H9 (cell line): ENCODE measurements at regions not wholly inside any gene's neighbourhood (a gene's known extent, or its start where the extent isn't known, plus 50 kb on each side); places are given as distances from the start of the nearest gene placed in this dataset.

Experiments used
- DNase-seq: peaks from one replicate; pipeline ENCODE4 v3.0.0-alpha.2; 2017
- H2AFZ ChIP-seq: one replicate; pipeline ENCODE4 v1.6.1; 2013; ENCODE audit warnings: mild to moderate bottlenecking, low read length, control low read depth, moderate library complexity
- H2AK5ac ChIP-seq: 2 replicates; pipeline ENCODE4 v1.6.1; 2013; ENCODE audit warnings: low read length, control low read depth, mixed read lengths; ENCODE audit not compliant: insufficient read length
- H2BK120ac ChIP-seq: one replicate; pipeline ENCODE4 v1.6.1; 2013; ENCODE audit warnings: low read depth, mild to moderate bottlenecking, low read length, control low read depth, inconsistent platforms; ENCODE audit not compliant: poor library complexity, severe bottlenecking
- H2BK12ac ChIP-seq: 2 replicates; pipeline ENCODE4 v1.6.1; 2013; ENCODE audit warnings: low read length, control low read depth, mixed read lengths, low read depth; ENCODE audit not compliant: insufficient read length
- H2BK15ac ChIP-seq: 2 replicates; pipeline ENCODE4 v1.6.1; 2013; ENCODE audit warnings: low read depth, low read length, control low read depth
- H2BK20ac ChIP-seq: one replicate; pipeline ENCODE4 v1.6.1; 2013; ENCODE audit warnings: low read depth, mild to moderate bottlenecking, low read length, control low read depth, inconsistent platforms; ENCODE audit not compliant: poor library complexity, severe bottlenecking
- H2BK5ac ChIP-seq: 2 replicates; pipeline ENCODE4 v1.6.1; 2013; ENCODE audit warnings: low read length, control low read depth, mixed read lengths; ENCODE audit not compliant: insufficient read length
- H3K14ac ChIP-seq: 2 replicates; pipeline ENCODE4 v1.6.1; 2013; ENCODE audit warnings: low read length, control low read depth; ENCODE audit not compliant: insufficient read depth
- H3K18ac ChIP-seq: 2 replicates; pipeline ENCODE4 v1.6.1; 2013; ENCODE audit warnings: low read depth, mild to moderate bottlenecking, mixed read lengths, low read length, control low read depth; ENCODE audit not compliant: insufficient read length
- H3K23ac ChIP-seq: 2 replicates; pipeline ENCODE4 v1.6.1; 2013; ENCODE audit warnings: low read length, control low read depth, mixed read lengths, low read depth; ENCODE audit not compliant: insufficient read length
- H3K23me2 ChIP-seq: 2 replicates; pipeline ENCODE4 v1.6.1; 2013; ENCODE audit warnings: low read depth, mild to moderate bottlenecking, mixed read lengths, low read length, control low read depth; ENCODE audit not compliant: insufficient read length, poor library complexity, severe bottlenecking
- H3K27ac ChIP-seq: 2 replicates; pipeline ENCODE4 v1.5.1; 2013; ENCODE audit warnings: low read length, control low read depth, mixed read lengths, low read depth; ENCODE audit not compliant: insufficient read length
- H3K27me3 ChIP-seq: 2 replicates; pipeline ENCODE4 v1.6.1; 2013; ENCODE audit warnings: low read length, control low read depth, inconsistent platforms; ENCODE audit not compliant: insufficient read depth
- H3K4ac ChIP-seq: 2 replicates; pipeline ENCODE4 v1.6.1; 2013; ENCODE audit warnings: low read depth, mild to moderate bottlenecking, control low read depth, inconsistent platforms, low read length, moderate library complexity
- H3K4me1 ChIP-seq: 2 replicates; pipeline ENCODE4 v1.6.1; 2013; ENCODE audit warnings: low read length, control low read depth, inconsistent platforms; ENCODE audit not compliant: insufficient read depth
- H3K4me2 ChIP-seq: 2 replicates; pipeline ENCODE4 v1.6.1; 2013; ENCODE audit warnings: low read length, control low read depth, mixed read lengths; ENCODE audit not compliant: insufficient read length, insufficient read depth
- H3K56ac ChIP-seq: 2 replicates; pipeline ENCODE4 v1.6.1; 2013; ENCODE audit warnings: low read depth, mild to moderate bottlenecking, mixed read lengths, low read length, control low read depth; ENCODE audit not compliant: insufficient read length
- H3K79me1 ChIP-seq: 2 replicates; pipeline ENCODE4 v1.6.1; 2013; ENCODE audit warnings: low read depth, mild to moderate bottlenecking, moderate library complexity, low read length, control low read depth, inconsistent platforms; ENCODE audit not compliant: insufficient read depth, poor library complexity, severe bottlenecking
- H3K79me2 ChIP-seq: 2 replicates; pipeline ENCODE4 v1.6.1; 2013; ENCODE audit warnings: low read length, control low read depth, inconsistent platforms; ENCODE audit not compliant: insufficient read depth
- H3K9ac ChIP-seq: 2 replicates; pipeline ENCODE4 v1.6.1; 2013; ENCODE audit warnings: low read length, control low read depth, mixed read lengths; ENCODE audit not compliant: insufficient read length; ENCODE audit errors: extremely low read depth
- H3K9me3 ChIP-seq: one replicate; pipeline ENCODE4 v1.6.1; 2013; ENCODE audit warnings: low read depth, low read length, inconsistent platforms; ENCODE audit not compliant: control insufficient read depth
- H3T11ph ChIP-seq: one replicate; pipeline ENCODE4 v1.6.1; 2013; ENCODE audit warnings: mild to moderate bottlenecking, low read length, control low read depth, inconsistent platforms
- H4K20me1 ChIP-seq: one replicate; pipeline ENCODE4 v1.6.1; 2013; ENCODE audit not compliant: control insufficient read depth, insufficient read length, insufficient read depth
- H4K5ac ChIP-seq: 2 replicates; pipeline ENCODE4 v1.6.1; 2013; ENCODE audit warnings: low read depth, mild to moderate bottlenecking, mixed read lengths, low read length, control low read depth; ENCODE audit not compliant: insufficient read length
- H4K8ac ChIP-seq: replicated peaks from 2 replicates; pipeline ENCODE4 v1.6.1; 2013; ENCODE audit warnings: low read length, control low read depth, mixed read lengths, low read depth; ENCODE audit not compliant: insufficient read length
- H4K91ac ChIP-seq: 2 replicates; pipeline ENCODE4 v1.6.1; 2013; ENCODE audit warnings: low read depth, mild to moderate bottlenecking, moderate library complexity, mixed read lengths, low read length, control low read depth; ENCODE audit not compliant: insufficient read length
- H3K27ac Mint-ChIP-seq, 3 experiments: 2 replicates in 2 of 3; 3 replicates in 1 of 3; pipeline ENCODE4 v1.8.0; 2020 to 2021; ENCODE audit warnings: mixed read lengths in 3 of 3, mild to moderate bottlenecking in 1 of 3, moderate library complexity in 1 of 3
- H3K27me3 Mint-ChIP-seq: 2 replicates; pipeline ENCODE4 v1.8.0; 2021; ENCODE audit warnings: low read depth, mild to moderate bottlenecking, moderate library complexity, mixed read lengths
- H3K36me3 Mint-ChIP-seq, 3 experiments: 2 replicates in 2 of 3; 3 replicates in 1 of 3; pipeline ENCODE4 v1.8.0; 2020 to 2021; ENCODE audit warnings: low read depth in 3 of 3, mixed read lengths in 3 of 3; ENCODE audit not compliant: insufficient read depth in 1 of 3
- H3K4me1 Mint-ChIP-seq, 2 experiments: 2 replicates each; pipeline ENCODE4 v1.8.0; 2020; ENCODE audit warnings: mixed read lengths in 2 of 2
- H3K4me3 Mint-ChIP-seq, 2 experiments: 2 replicates in 1 of 2; 3 replicates in 1 of 2; pipeline ENCODE4 v1.8.0; 2020 to 2021; ENCODE audit warnings: mild to moderate bottlenecking in 2 of 2, mixed read lengths in 2 of 2, moderate library complexity in 1 of 2
- H3K9me3 Mint-ChIP-seq, 2 experiments: 2 replicates in 1 of 2; 3 replicates in 1 of 2; pipeline ENCODE4 v1.8.0; 2020; ENCODE audit warnings: mild to moderate bottlenecking in 2 of 2, mixed read lengths in 2 of 2, moderate library complexity in 1 of 2
- CTCF ChIP-seq: fragments of 200-600 bp; sonication (generic); conservative IDR thresholded peaks from 3 replicates; pipeline ENCODE4 v1.8.0; 2021; ENCODE audit warnings: antibody characterized with exemption, mild to moderate bottlenecking
- WGBS: extraction: QIAGEN DNeasy Blood & Tissue Kit; methylation state at CpG from one replicate; pipeline ENCODE4 v1.1.7; 2013; ENCODE audit warnings: missing lambda C conversion rate, low lambda C conversion rate, mixed read lengths; ENCODE audit not compliant: insufficient read length; ENCODE audit errors: extremely low coverage; 5-methylcytosine and 5-hydroxymethylcytosine counted together

- Histone ChIP-seq H4K20me1 (no peaks in the 10 kb centered on the region), H4K91ac (no peak overlapping the region), H3K23me2 (no peaks in the 10 kb centered on the region), H2BK5ac (no peak overlapping the region), H3K18ac (no peak overlapping the region), H3K23ac (no peak overlapping the region), H2BK12ac (no peak overlapping the region), H2AFZ (no peak overlapping the region), H2AK5ac (no peak overlapping the region), H3K9me3 (no peaks in the 10 kb centered on the region), H3K4me1 (no peaks in the 10 kb centered on the region), H3K4me2 (no peak overlapping the region), H3K79me2 (no peaks in the 10 kb centered on the region), H3T11ph (no peak overlapping the region), H4K5ac (no peak overlapping the region), H3K9ac (no peak overlapping the region), H3K4ac (no peak overlapping the region), H2BK15ac (no peak overlapping the region), H2BK20ac (no peak overlapping the region), H3K56ac (no peak overlapping the region), H3K27ac (no peak overlapping the region), H4K8ac (no peak overlapping the region), H3K79me1 (no peaks in the 10 kb centered on the region), H3K14ac (no peak overlapping the region), H2BK120ac (no peak overlapping the region), H3K27me3 (no peaks in the 10 kb centered on the region)
- no peak overlapping the region for H3K4me3 Mint-ChIP-seq
- no peaks in the 10 kb centered on the region; a peak in 1 of 5 replicates for H3K9me3 Mint-ChIP-seq
- H3K36me3 Mint-ChIP-seq = no peaks in the 10 kb centered on the region
- no peak for DNase-seq
- H3K27ac Mint-ChIP-seq = no peak overlapping the region
- no CpG with 5 or more reads among the region's 2 CpGs for WGBS
- TF ChIP-seq CTCF = no peak
- peaks cover 5% of the 10 kb centered on the region in 2 experiments for H3K4me1 Mint-ChIP-seq
- peaks cover 4% of the 10 kb centered on the region for H3K27me3 Mint-ChIP-seq
Observed at GRCh38 chr18:47389210-47389609, 137.8 kb upstream of the SKOR2 start.
